Spleen (tissue), 11 donors: ENCODE measurements at regions not wholly inside any gene's neighbourhood (a gene's known extent, or its start where the extent isn't known, plus 50 kb on each side); places are given as distances from the start of the nearest gene placed in this dataset.

Experiments used
- DNase-seq: peaks from one replicate; pipeline ENCODE4 v3.0.0-alpha.2; 2020
- H3K27ac ChIP-seq, 8 donors: fragments of 200-600 bp; sonication (generic) in 7 of 8; 1 replicate in 4 of 8; 2 replicates in 4 of 8; pipeline versions ENCODE4 v1.5.0 to v1.8.0; 2016 to 2021; ENCODE audit warnings: inconsistent platforms in 4 of 8, mild to moderate bottlenecking in 4 of 8, moderate library complexity in 1 of 8
- H3K27me3 ChIP-seq, 7 donors: fragments of 200-600 bp; sonication (generic) in 6 of 7; replicated peaks in 1 of 7; 1 replicate in 4 of 7; 2 replicates in 3 of 7; pipeline versions ENCODE4 v1.5.0 to v1.8.0; 2016 to 2021; ENCODE audit warnings: inconsistent platforms in 3 of 7, mild to moderate bottlenecking in 1 of 7
- H3K36me3 ChIP-seq, 6 donors: fragments of 200-600 bp; sonication (generic) in 5 of 6; 1 replicate in 4 of 6; 2 replicates in 2 of 6; pipeline versions ENCODE4 v1.5.0 to v1.8.0; 2016 to 2021; ENCODE audit warnings: inconsistent platforms in 2 of 6
- H3K4me1 ChIP-seq, 6 donors: fragments of 200-600 bp; sonication (generic) in 5 of 6; 1 replicate in 3 of 6; 2 replicates in 3 of 6; pipeline versions ENCODE4 v1.5.0 to v1.8.0; 2016 to 2021; ENCODE audit warnings: inconsistent platforms in 3 of 6
- H3K4me3 ChIP-seq, 8 donors: fragments of 200-600 bp; sonication (generic) in 7 of 8; 1 replicate in 4 of 8; 2 replicates in 4 of 8; pipeline versions ENCODE4 v1.5.0 to v1.8.0; 2016 to 2021; ENCODE audit warnings: inconsistent platforms in 4 of 8, mild to moderate bottlenecking in 4 of 8, moderate library complexity in 2 of 8
- H3K9me3 ChIP-seq, 8 donors: fragments of 200-600 bp; sonication (generic) in 7 of 8; 1 replicate in 4 of 8; 2 replicates in 4 of 8; pipeline versions ENCODE4 v1.5.0 to v1.8.0; 2016 to 2021; ENCODE audit warnings: inconsistent platforms in 4 of 8
- CTCF ChIP-seq, 11 experiments: fragments of 200-600 bp in 7 of 11; fragments of 450-650 bp in 4 of 11; sonication (generic) in 4 of 11; IDR thresholded peaks in 8 of 11; conservative IDR thresholded peaks in 3 of 11; 1 replicate in 7 of 11; 2 replicates in 4 of 11; pipeline versions ENCODE4 v1.4.0 to v1.8.0; 2016 to 2021; ENCODE audit warnings: antibody characterized with exemption in 11 of 11, inconsistent platforms in 4 of 11, mild to moderate bottlenecking in 1 of 11
- POLR2A ChIP-seq, 3 donors: fragments of 450-650 bp; IDR thresholded peaks; one replicate each; pipeline ENCODE4 v1.5.1; 2017; ENCODE audit warnings: antibody characterized with exemption in 3 of 3, mild to moderate bottlenecking in 1 of 3
- POLR2AphosphoS5 ChIP-seq, 3 donors: sonication (generic); formaldehyde crosslinking; IDR thresholded peaks; one replicate each; pipeline ENCODE4 v1.5.1; 2017; ENCODE audit warnings: antibody characterized with exemption in 3 of 3
- WGBS, 5 donors: extraction: QIAGEN DNeasy Blood & Tissue Kit in 3 of 5; methylation state at CpG; one replicate each; pipeline versions ENCODE4 v1.1.5 to v1.1.7; 2013 to 2018; 5-methylcytosine and 5-hydroxymethylcytosine counted together
- intact Hi-C: fragments of 100-400 bp; cut with DNase I; formaldehyde crosslinking; loops from one replicate; pipeline ENCODE4 v1.15.0; 2023; ENCODE audit warnings: low total_unique reads
- donor health status: healthy with polysubstance abuse.
- donor health status: DM: no; HTN: no; CAD: no; lungs with moderate emphysema.
- donor health status: DM: no; HTN: no; CAD: no.
- donor health status: Bipolar disorder and iron deficiency.
- donor health status: healthy.
- donor health status: DM: no; HTN: no; CAD: no.
- donor health status: DM: yes; HTN: yes; CAD: no.

- intact Hi-C loops = no loop called here
- Histone ChIP-seq H3K36me3 (no peaks in the 10 kb centered on the region), H3K27me3 (no peaks in the 10 kb centered on the region), H3K9me3 (peaks cover 0 to 38% (median 29%) of the 10 kb centered on the region in 8 donors), H3K27ac (peak overlapping the region in 2 of 8 donors; percentile 14 to 54), H3K4me3 (no peak overlapping the region), H3K4me1 (peaks cover 0 to 14% (median 0%) of the 10 kb centered on the region in 6 donors)
- no peak for DNase-seq
- 31 to 61% (median 41%) methylated on average over 5 of the region's 5 CpGs for WGBS, 5 donors
- TF ChIP-seq CTCF (IDR thresholded peaks at IDR 0.05 in 8 of 11, conservative IDR thresholded peaks at IDR 0.05 in 3 of 11) (no peak), POLR2AphosphoS5 (IDR thresholded peaks at IDR 0.05) (no peak), POLR2A (IDR thresholded peaks at IDR 0.05) (no peak)
Observed at GRCh38 chr15:31177951-31178350, 76.4 kb upstream of the TRPM1 start.

GRCh38 chr15:31178705-31179104 is 77.2 kb upstream of the TRPM1 start:
- Histone ChIP-seq H3K36me3 (no peaks in the 10 kb centered on the region), H3K27me3 (no peaks in the 10 kb centered on the region), H3K4me1 (peaks cover 0 to 14% (median 0%) of the 10 kb centered on the region in 6 donors), H3K27ac (peak overlapping the region in 3 of 8 donors; percentile 14 to 54 (median 18)), H3K4me3 (no peak overlapping the region), H3K9me3 (peaks cover 0 to 41% (median 32%) of the 10 kb centered on the region in 8 donors)
- intact Hi-C loops = no loop called here
- DNase-seq = no peak
- WGBS, 5 donors = 54 to 73% (median 59%) methylated on average over 5 of the region's 5 CpGs
- no peak for TF ChIP-seq POLR2AphosphoS5 (IDR thresholded peaks at IDR 0.05)
- TF ChIP-seq CTCF (IDR thresholded peaks at IDR 0.05 in 8 of 11, conservative IDR thresholded peaks at IDR 0.05 in 3 of 11) = no peak
- no peak for TF ChIP-seq POLR2A (IDR thresholded peaks at IDR 0.05)

- no peak for DNase-seq
- peaks cover 0 to 14% (median 0%) of the 10 kb centered on the region in 6 donors for H3K4me1 ChIP-seq
- peak overlapping the region in 1 of 8 donors; percentile 54 for H3K27ac ChIP-seq
- H3K9me3 ChIP-seq = peaks cover 0 to 41% (median 32%) of the 10 kb centered on the region in 8 donors
- intact Hi-C loops = no loop called here
- H3K27me3 ChIP-seq = no peaks in the 10 kb centered on the region
- TF ChIP-seq CTCF (IDR thresholded peaks at IDR 0.05 in 8 of 11, conservative IDR thresholded peaks at IDR 0.05 in 3 of 11) (no peak), POLR2A (IDR thresholded peaks at IDR 0.05) (no peak), POLR2AphosphoS5 (IDR thresholded peaks at IDR 0.05) (no peak)
- no peaks in the 10 kb centered on the region for H3K36me3 ChIP-seq
- H3K4me3 ChIP-seq = no peak overlapping the region
Observed at GRCh38 chr15:31179693-31180092, 78.2 kb upstream of the TRPM1 start.

- no peaks in the 10 kb centered on the region for H3K36me3 ChIP-seq
- WGBS, 5 donors = 92 to 98% (median 95%) methylated on average over 10 of the region's 10 CpGs
- peaks cover 0 to 28% (median 23%) of the 10 kb centered on the region in 8 donors for H3K9me3 ChIP-seq
- intact Hi-C loops = no loop called here
- no peaks in the 10 kb centered on the region for H3K27me3 ChIP-seq
- TF ChIP-seq POLR2AphosphoS5 (IDR thresholded peaks at IDR 0.05) = no peak
- TF ChIP-seq CTCF (IDR thresholded peaks at IDR 0.05 in 8 of 11, conservative IDR thresholded peaks at IDR 0.05 in 3 of 11) = no peak
- no peak for TF ChIP-seq POLR2A (IDR thresholded peaks at IDR 0.05)
- H3K27ac ChIP-seq = no peak overlapping the region
- DNase-seq = no peak
- H3K4me3 ChIP-seq = no peak overlapping the region
- H3K4me1 ChIP-seq = peaks cover 0 to 11% (median 0%) of the 10 kb centered on the region in 6 donors
Observed at GRCh38 chr15:31193291-31193690, 91.8 kb upstream of the TRPM1 start.
